Hepatocyte (in vitro differentiated cells): ENCODE measurements at regions not wholly inside any gene's neighbourhood (a gene's known extent, or its start where the extent isn't known, plus 50 kb on each side); places are given as distances from the start of the nearest gene placed in this dataset.

ENCODE experiments used
- DNase-seq: peaks from one replicate; pipeline ENCODE4 v3.0.0-alpha.2; 2016; ENCODE audit warnings: low spot score
- H2AFZ ChIP-seq: fragments of 200-600 bp; sonication (generic); 2 replicates; pipeline ENCODE4 v1.6.0; 2016; ENCODE audit warnings: antibody characterized with exemption, mild to moderate bottlenecking
- H3K27ac ChIP-seq: fragments of 200-600 bp; sonication (generic); 2 replicates; pipeline ENCODE4 v1.5.1; 2016; ENCODE audit warnings: mild to moderate bottlenecking
- H3K27me3 ChIP-seq: fragments of 200-600 bp; sonication (generic); 2 replicates; pipeline ENCODE4 v1.6.1; 2016
- H3K36me3 ChIP-seq: fragments of 200-600 bp; sonication (generic); replicated peaks from 2 replicates; pipeline ENCODE4 v1.5.1; 2016; ENCODE audit warnings: low read depth; ENCODE audit not compliant: insufficient read depth
- H3K4me1 ChIP-seq: fragments of 200-600 bp; sonication (generic); 2 replicates; pipeline ENCODE4 v1.5.1; 2016; ENCODE audit warnings: mild to moderate bottlenecking, moderate library complexity; ENCODE audit not compliant: insufficient read depth
- H3K4me2 ChIP-seq: fragments of 200-600 bp; sonication (generic); 2 replicates; pipeline ENCODE4 v1.6.0; 2016
- H3K4me3 ChIP-seq: fragments of 200-600 bp; sonication (generic); 2 replicates; pipeline ENCODE4 v1.5.1; 2016; ENCODE audit warnings: mild to moderate bottlenecking
- H3K79me2 ChIP-seq: fragments of 200-600 bp; sonication (generic); 2 replicates; pipeline ENCODE4 v1.6.0; 2017; ENCODE audit warnings: mild to moderate bottlenecking
- H3K9me2 ChIP-seq: fragments of 200-600 bp; sonication (generic); replicated peaks from 2 replicates; pipeline ENCODE4 v1.6.0; 2017; ENCODE audit warnings: mild to moderate bottlenecking; ENCODE audit not compliant: insufficient read depth
- H3K9me3 ChIP-seq: fragments of 200-600 bp; sonication (generic); 2 replicates; pipeline ENCODE4 v1.5.1; 2016; ENCODE audit warnings: low read depth, mild to moderate bottlenecking
- H4K20me1 ChIP-seq: fragments of 200-600 bp; sonication (generic); 2 replicates; pipeline ENCODE4 v1.6.0; 2016; ENCODE audit warnings: mild to moderate bottlenecking; ENCODE audit not compliant: insufficient read depth, poor library complexity, severe bottlenecking
- CTCF ChIP-seq: fragments of 200-600 bp; sonication (generic); IDR thresholded peaks from 2 replicates; pipeline ENCODE4 v1.5.1; 2016; ENCODE audit warnings: antibody characterized with exemption, mild to moderate bottlenecking; ENCODE audit not compliant: poor library complexity
- EZH2 ChIP-seq: fragments of 200-600 bp; sonication (generic); IDR thresholded peaks from 2 replicates; pipeline ENCODE4 v1.6.1; 2016; ENCODE audit warnings: antibody characterized with exemption, mild to moderate bottlenecking, borderline replicate concordance
- EZH2phosphoT487 ChIP-seq: fragments of 200-600 bp; sonication (generic); IDR thresholded peaks from one replicate; pipeline ENCODE4 v1.6.1; 2018; ENCODE audit warnings: antibody characterized with exemption, mild to moderate bottlenecking, low read depth, moderate library complexity; ENCODE audit not compliant: unreplicated experiment, severe bottlenecking
- WGBS: methylation state at CpG from one replicate; pipeline ENCODE4 v1.1.6; 2016; ENCODE audit warnings: low lambda C conversion rate; ENCODE audit errors: missing lambda C conversion rate; 5-methylcytosine and 5-hydroxymethylcytosine counted together

GRCh38 chr2:41716497-41716896, 331.3 kb upstream of the PKDCC start:
- Histone ChIP-seq H3K9me2 (no peaks in the 10 kb centered on the region), H3K4me2 (no peak overlapping the region), H3K4me1 (no peaks in the 10 kb centered on the region), H3K79me2 (no peaks in the 10 kb centered on the region), H3K36me3 (no peaks in the 10 kb centered on the region), H3K27me3 (no peaks in the 10 kb centered on the region), H3K27ac (no peak overlapping the region), H4K20me1 (no peaks in the 10 kb centered on the region), H3K4me3 (no peak overlapping the region), H3K9me3 (no peaks in the 10 kb centered on the region), H2AFZ (no peak overlapping the region)
- DNase-seq: no peak
- no peak for TF ChIP-seq EZH2phosphoT487
- no peak for TF ChIP-seq EZH2
- TF ChIP-seq CTCF: no peak
- WGBS: 72% methylated on average over 5 of the region's 5 CpGs

DNA sequence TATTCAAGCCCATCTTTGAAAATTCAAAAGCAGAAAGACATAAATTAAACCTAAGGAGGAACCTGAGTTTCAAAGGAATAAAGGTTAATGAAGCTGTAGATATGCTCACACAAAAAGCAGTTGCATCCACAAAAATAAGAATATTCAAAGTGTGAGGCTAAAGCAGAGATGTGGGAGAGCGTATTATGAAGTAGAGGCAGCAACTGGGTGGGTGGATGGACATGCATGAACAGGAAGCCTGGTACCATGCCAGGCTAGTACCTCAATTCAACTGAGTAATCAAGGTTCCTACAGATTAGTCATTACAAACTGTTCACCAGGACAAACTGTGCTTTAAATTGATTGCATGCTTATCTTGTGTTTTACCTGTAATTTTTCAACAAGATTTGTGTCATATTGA, 330.0 kb upstream of the PKDCC start:
- no peak overlapping the region for H3K4me2 ChIP-seq
- no peak for TF ChIP-seq EZH2
- no peak for TF ChIP-seq CTCF
- TF ChIP-seq EZH2phosphoT487: no peak
- H3K9me2 ChIP-seq: no peaks in the 10 kb centered on the region
- no peak overlapping the region for H3K27ac ChIP-seq
- H3K4me1 ChIP-seq: no peaks in the 10 kb centered on the region
- no peaks in the 10 kb centered on the region for H3K9me3 ChIP-seq
- H4K20me1 ChIP-seq: no peaks in the 10 kb centered on the region
- H3K36me3 ChIP-seq: no peaks in the 10 kb centered on the region
- DNase-seq: no peak
- no peak overlapping the region for H3K4me3 ChIP-seq
- H3K27me3 ChIP-seq: no peaks in the 10 kb centered on the region
- no peaks in the 10 kb centered on the region for H3K79me2 ChIP-seq
- H2AFZ ChIP-seq: no peak overlapping the region
- WGBS: 100% methylated on average over 1 of the region's 1 CpG

DNA sequence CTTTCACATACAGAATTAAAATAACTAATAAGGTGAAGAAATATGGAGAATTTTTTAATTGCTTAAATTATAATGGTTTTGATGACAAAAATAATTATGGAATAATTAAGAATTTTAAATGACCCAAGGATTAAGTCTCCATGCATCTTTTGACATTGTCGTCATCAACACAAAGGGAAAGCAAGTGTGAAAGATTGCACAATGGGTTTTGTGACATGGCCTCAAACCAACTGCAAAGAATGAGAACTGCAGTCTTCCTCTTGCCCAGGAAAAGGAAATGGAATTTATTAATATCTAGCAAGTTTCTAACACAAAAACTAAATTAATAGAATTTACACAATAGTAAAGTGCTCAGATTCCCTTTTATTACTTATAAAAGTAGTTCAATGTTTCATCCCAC, 329.1 kb upstream of the PKDCC start:
- H3K36me3 ChIP-seq: no peaks in the 10 kb centered on the region
- H3K4me2 ChIP-seq: no peak overlapping the region
- H4K20me1 ChIP-seq: no peaks in the 10 kb centered on the region
- H3K27me3 ChIP-seq: no peaks in the 10 kb centered on the region
- H3K9me3 ChIP-seq: no peaks in the 10 kb centered on the region
- H3K27ac ChIP-seq: no peak overlapping the region
- H2AFZ ChIP-seq: no peak overlapping the region
- H3K4me1 ChIP-seq: no peaks in the 10 kb centered on the region
- TF ChIP-seq CTCF (no peak), EZH2phosphoT487 (no peak), EZH2 (no peak)
- no peaks in the 10 kb centered on the region for H3K79me2 ChIP-seq
- 87% methylated on average over 1 of the region's 1 CpG for WGBS
- no peak overlapping the region for H3K4me3 ChIP-seq
- no peaks in the 10 kb centered on the region for H3K9me2 ChIP-seq
- no peak for DNase-seq

DNA sequence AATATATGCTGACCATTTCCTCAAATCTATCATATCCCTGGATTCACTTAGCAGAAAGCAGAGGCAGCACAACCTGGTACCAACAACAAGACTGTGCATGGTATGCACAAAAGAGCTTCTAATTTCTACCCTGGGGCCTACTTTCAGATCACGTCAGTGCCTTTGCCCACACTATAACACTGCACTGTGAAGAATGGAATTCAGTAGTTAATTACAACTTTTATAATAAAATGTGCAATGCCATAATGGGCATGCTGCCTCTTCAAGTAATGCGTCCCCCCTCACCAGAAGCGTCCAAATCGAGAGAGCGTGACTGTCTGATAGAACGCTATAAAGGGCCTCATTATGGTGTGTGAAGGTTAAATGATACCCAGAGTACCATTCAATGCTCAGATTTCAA, 328.1 kb upstream of the PKDCC start:
- no peak overlapping the region for H2AFZ ChIP-seq
- DNase-seq: no peak

More for the DNA sequence above, 328.1 kb upstream of the PKDCC start:
- no peak overlapping the region for H3K27ac ChIP-seq
- H3K4me1 ChIP-seq: no peaks in the 10 kb centered on the region
- TF ChIP-seq EZH2 (no peak), CTCF (no peak), EZH2phosphoT487 (no peak)
- H3K4me2 ChIP-seq: no peak overlapping the region
- H4K20me1 ChIP-seq: no peaks in the 10 kb centered on the region
- H3K27me3 ChIP-seq: no peaks in the 10 kb centered on the region
- H3K36me3 ChIP-seq: no peaks in the 10 kb centered on the region
- 95% methylated on average over 6 of the region's 6 CpGs for WGBS
- H3K4me3 ChIP-seq: no peak overlapping the region
- no peaks in the 10 kb centered on the region for H3K9me2 ChIP-seq
- H3K79me2 ChIP-seq: no peaks in the 10 kb centered on the region
- no peaks in the 10 kb centered on the region for H3K9me3 ChIP-seq
